Neural progenitor cell (in vitro differentiated cells): ENCODE measurements at regions not wholly inside any gene's neighbourhood (a gene's known extent, or its start where the extent isn't known, plus 50 kb on each side); places are given as distances from the start of the nearest gene placed in this dataset.

Experiments used
- EZH2 ChIP-seq: fragments of 200-600 bp; sonication (generic); IDR thresholded peaks from 2 replicates; pipeline ENCODE4 v1.6.1; 2017; ENCODE audit warnings: antibody characterized with exemption, mild to moderate bottlenecking, moderate library complexity
- EZH2phosphoT487 ChIP-seq: fragments of 200-600 bp; sonication (generic); IDR thresholded peaks from 2 replicates; pipeline ENCODE4 v1.6.1; 2017; ENCODE audit warnings: antibody characterized with exemption
- TF ChIP-seq, protein P1 (sequence below): fragments of 200-600 bp; sonication (generic); IDR thresholded peaks from 2 replicates; pipeline ENCODE4 v1.5.1; 2017; ENCODE audit warnings: antibody characterized with exemption, mild to moderate bottlenecking

DNA sequence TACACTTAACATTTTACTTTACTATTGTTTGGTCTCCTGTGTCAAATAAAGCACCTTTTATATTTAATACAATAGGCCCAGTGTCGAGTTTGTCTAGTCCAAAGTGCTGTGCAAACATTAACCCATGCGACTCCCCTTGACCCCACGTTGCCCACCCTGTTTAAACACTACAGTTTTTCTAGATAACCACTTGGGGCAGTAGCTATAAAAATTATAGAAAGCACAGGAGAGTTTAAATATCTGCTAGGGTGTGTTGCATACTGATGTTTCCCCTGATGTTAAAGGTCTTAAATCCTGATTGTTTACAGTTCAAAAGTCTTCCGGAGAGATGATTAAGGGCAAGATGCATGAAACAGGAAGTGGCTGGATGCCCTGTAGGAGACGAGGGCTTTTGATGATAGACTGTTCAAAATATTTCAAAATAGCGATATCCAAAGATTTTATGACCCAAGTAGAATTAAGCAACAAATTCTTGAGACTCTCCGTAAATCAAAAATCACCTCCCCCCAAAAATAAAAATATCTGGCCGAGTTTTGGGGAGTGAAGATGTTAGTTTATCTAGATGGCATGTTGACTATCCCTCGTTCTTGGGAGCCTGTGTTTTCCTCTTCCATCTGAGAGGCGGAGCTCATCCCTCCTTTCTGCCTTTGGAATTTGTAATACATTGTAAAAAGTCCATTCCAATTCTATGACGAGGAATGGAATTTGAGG lies 167.1 kb downstream of the FGF9 start:
- TF ChIP-seq, protein P1, sequence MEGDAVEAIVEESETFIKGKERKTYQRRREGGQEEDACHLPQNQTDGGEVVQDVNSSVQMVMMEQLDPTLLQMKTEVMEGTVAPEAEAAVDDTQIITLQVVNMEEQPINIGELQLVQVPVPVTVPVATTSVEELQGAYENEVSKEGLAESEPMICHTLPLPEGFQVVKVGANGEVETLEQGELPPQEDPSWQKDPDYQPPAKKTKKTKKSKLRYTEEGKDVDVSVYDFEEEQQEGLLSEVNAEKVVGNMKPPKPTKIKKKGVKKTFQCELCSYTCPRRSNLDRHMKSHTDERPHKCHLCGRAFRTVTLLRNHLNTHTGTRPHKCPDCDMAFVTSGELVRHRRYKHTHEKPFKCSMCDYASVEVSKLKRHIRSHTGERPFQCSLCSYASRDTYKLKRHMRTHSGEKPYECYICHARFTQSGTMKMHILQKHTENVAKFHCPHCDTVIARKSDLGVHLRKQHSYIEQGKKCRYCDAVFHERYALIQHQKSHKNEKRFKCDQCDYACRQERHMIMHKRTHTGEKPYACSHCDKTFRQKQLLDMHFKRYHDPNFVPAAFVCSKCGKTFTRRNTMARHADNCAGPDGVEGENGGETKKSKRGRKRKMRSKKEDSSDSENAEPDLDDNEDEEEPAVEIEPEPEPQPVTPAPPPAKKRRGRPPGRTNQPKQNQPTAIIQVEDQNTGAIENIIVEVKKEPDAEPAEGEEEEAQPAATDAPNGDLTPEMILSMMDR: no peak
- TF ChIP-seq EZH2phosphoT487 (no peak), EZH2 (no peak)
